ENCODE measurements at regions not wholly inside any gene's neighbourhood (a gene's known extent, or its start where the extent isn't known, plus 50 kb on each side); places are given as distances from the start of the nearest gene placed in this dataset.

DNA sequence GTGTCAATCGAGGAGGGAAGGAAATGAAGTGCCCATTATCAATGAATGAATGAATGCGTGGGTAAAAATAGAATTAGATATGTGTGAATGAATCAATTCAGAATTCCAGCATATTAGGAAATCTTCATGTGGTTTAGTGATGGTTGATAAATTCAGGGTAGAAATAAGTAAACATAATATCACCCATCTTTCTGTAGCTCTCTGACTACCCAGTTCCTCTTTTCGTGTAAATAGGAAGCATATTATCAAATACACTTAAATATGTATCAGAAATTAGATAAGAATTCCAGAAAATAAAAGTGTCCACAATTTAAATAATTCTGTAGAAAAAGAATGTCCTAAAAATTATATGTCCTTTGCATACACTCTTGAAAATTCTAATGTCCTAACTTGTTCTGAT lies 552.9 kb upstream of the LRATD1 start (continued):
- TF ChIP-seq, protein P1, sequence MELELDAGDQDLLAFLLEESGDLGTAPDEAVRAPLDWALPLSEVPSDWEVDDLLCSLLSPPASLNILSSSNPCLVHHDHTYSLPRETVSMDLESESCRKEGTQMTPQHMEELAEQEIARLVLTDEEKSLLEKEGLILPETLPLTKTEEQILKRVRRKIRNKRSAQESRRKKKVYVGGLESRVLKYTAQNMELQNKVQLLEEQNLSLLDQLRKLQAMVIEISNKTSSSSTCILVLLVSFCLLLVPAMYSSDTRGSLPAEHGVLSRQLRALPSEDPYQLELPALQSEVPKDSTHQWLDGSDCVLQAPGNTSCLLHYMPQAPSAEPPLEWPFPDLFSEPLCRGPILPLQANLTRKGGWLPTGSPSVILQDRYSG (tag; conservative IDR thresholded peaks at IDR 0.05; ENCODE audit: low read depth), result no peak
- TF ChIP-seq MIER1 (IDR thresholded peaks at IDR 0.05; ENCODE audit: low read depth) (no peak), KDM5B (IDR thresholded peaks at IDR 0.05; ENCODE audit: insufficient replicate concordance, low read depth, low read length) (no peak), ETV5 (CRISPR knock-in tag; IDR thresholded peaks at IDR 0.05; ENCODE audit: low read depth) (no peak), RFX1 (IDR thresholded peaks at IDR 0.05) (no peak), ZNF282 (CRISPR knock-in tag; IDR thresholded peaks at IDR 0.05) (no peak), IRF2 (CRISPR knock-in tag; IDR thresholded peaks at IDR 0.05) (no peak), ZNF239 (CRISPR knock-in tag; IDR thresholded peaks at IDR 0.05) (no peak), MTA3 (IDR thresholded peaks at IDR 0.05; ENCODE audit: borderline replicate concordance) (no peak), NR2C2 (CRISPR knock-in tag; IDR thresholded peaks at IDR 0.05) (no peak), NR2C2 (tag; IDR thresholded peaks at IDR 0.05) (no peak)
- TF ChIP-seq, protein P2, sequence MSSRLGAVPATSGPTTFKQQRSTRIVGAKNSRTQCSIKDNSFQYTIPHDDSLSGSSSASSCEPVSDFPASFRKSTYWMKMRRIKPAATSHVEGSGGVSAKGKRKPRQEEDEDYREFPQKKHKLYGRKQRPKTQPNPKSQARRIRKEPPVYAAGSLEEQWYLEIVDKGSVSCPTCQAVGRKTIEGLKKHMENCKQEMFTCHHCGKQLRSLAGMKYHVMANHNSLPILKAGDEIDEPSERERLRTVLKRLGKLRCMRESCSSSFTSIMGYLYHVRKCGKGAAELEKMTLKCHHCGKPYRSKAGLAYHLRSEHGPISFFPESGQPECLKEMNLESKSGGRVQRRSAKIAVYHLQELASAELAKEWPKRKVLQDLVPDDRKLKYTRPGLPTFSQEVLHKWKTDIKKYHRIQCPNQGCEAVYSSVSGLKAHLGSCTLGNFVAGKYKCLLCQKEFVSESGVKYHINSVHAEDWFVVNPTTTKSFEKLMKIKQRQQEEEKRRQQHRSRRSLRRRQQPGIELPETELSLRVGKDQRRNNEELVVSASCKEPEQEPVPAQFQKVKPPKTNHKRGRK (tag; IDR thresholded peaks at IDR 0.05), result no peak
- TF ChIP-seq, protein P3, sequence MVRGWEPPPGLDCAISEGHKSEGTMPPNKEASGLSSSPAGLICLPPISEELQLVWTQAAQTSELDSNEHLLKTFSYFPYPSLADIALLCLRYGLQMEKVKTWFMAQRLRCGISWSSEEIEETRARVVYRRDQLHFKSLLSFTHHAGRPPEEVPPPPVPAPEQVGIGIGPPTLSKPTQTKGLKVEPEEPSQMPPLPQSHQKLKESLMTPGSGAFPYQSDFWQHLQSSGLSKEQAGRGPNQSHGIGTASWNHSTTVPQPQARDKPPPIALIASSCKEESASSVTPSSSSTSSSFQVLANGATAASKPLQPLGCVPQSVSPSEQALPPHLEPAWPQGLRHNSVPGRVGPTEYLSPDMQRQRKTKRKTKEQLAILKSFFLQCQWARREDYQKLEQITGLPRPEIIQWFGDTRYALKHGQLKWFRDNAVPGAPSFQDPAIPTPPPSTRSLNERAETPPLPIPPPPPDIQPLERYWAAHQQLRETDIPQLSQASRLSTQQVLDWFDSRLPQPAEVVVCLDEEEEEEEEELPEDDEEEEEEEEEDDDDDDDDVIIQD (CRISPR knock-in tag; IDR thresholded peaks at IDR 0.05), result no peak
- TF ChIP-seq, protein P4, sequence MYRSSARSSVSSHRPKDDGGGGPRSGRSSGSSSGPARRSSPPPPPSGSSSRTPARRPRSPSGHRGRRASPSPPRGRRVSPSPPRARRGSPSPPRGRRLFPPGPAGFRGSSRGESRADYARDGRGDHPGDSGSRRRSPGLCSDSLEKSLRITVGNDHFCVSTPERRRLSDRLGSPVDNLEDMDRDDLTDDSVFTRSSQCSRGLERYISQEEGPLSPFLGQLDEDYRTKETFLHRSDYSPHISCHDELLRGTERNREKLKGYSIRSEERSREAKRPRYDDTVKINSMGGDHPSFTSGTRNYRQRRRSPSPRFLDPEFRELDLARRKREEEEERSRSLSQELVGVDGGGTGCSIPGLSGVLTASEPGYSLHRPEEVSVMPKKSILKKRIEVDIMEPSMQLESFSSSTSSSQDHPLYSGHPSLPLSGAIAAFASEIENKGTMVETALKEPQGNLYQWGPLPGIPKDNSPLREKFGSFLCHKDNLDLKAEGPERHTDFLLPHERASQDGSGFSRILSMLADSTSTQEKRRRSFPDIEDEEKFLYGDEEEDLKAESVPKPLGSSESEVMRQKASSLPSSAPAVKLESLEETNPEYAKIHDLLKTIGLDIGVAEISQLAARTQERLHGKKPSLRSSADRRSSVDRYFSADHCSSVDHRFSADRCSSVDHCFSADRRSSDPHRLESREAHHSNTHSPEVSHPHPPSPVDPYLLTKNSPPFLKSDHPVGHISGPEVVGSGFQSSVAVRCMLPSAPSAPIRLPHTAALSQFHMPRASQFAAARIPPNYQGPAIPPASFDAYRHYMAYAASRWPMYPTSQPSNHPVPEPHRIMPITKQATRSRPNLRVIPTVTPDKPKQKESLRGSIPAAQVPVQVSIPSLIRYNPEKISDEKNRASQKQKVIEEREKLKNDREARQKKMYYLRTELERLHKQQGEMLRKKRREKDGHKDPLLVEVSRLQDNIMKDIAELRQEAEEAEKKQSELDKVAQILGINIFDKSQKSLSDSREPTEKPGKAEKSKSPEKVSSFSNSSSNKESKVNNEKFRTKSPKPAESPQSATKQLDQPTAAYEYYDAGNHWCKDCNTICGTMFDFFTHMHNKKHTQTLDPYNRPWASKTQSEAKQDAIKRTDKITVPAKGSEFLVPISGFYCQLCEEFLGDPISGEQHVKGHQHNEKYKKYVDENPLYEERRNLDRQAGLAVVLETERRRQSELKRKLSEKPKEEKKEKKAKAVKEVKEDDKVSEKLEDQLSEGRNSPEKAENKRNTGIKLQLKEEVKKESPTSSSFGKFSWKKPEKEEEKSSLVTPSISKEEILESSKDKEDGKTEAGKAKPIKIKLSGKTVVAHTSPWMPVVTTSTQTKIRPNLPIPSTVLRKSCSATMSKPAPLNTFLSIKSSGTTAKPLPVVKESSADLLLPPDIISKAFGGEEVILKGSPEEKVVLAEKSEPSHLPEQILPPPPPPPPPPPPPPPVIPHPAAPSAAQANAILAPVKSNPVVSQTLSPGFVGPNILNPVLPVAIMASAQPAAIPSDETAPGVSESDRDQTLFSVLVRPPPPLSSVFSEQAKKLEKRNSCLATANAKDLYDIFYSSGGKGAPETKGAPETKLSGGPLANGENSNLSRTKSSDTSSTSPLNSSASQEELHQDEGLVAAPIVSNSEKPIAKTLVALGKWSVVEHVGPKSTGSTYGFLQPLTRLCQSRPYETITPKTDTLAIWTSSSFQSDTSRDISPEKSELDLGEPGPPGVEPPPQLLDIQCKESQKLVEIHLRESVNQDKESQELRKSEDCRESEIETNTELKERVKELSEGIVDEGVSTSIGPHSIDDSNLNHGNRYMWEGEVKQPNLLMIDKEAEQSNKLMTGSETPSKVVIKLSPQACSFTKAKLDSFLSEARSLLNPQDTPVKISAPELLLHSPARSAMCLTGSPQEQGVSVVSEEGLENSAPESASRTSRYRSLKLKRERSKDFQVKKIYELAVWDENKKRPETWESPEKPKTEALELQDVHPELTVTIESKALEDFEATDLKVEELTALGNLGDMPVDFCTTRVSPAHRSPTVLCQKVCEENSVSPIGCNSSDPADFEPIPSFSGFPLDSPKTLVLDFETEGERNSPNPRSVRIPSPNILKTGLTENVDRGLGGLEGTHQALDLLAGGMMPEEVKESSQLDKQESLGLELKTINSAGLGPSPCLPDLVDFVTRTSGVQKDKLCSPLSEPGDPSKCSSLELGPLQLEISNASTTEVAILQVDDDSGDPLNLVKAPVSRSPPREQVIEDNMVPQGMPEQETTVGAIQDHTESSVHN (IDR thresholded peaks at IDR 0.05; ENCODE audit: borderline replicate concordance in 1 of 2, low read depth in 1 of 2), result no peak
